GM19463 (cell line): ENCODE measurements at regions not wholly inside any gene's neighbourhood (a gene's known extent, or its start where the extent isn't known, plus 50 kb on each side); places are given as distances from the start of the nearest gene placed in this dataset.

Experiments
- ATAC-seq: cut with Tn5 transposase; IDR thresholded peaks from one replicate; pipeline ENCODE4 v1.9.1; 2021; ENCODE audit warnings: mild to moderate bottlenecking, moderate library complexity; ENCODE audit not compliant: unreplicated experiment

DNA sequence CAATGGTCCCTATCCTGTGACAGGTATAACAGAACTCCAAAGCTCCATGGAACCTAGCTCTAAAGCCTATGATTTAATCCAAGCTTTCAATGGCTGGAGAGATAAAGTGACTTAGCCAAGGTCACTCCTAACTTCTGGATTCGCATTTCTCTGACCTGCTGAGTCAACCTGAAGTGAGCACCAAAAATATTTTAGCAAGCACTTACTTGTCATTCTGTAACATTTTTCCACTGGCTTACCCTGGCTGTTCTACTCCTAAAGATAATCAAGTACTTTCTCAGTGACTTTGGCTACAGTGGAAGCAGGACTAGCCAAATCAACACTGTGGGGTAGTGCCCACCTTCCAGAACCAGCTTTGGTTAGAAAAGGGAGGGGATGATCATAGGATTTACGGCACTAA lies 188.3 kb downstream of the OGFRL1 start:
- no peak for ATAC-seq

DNA sequence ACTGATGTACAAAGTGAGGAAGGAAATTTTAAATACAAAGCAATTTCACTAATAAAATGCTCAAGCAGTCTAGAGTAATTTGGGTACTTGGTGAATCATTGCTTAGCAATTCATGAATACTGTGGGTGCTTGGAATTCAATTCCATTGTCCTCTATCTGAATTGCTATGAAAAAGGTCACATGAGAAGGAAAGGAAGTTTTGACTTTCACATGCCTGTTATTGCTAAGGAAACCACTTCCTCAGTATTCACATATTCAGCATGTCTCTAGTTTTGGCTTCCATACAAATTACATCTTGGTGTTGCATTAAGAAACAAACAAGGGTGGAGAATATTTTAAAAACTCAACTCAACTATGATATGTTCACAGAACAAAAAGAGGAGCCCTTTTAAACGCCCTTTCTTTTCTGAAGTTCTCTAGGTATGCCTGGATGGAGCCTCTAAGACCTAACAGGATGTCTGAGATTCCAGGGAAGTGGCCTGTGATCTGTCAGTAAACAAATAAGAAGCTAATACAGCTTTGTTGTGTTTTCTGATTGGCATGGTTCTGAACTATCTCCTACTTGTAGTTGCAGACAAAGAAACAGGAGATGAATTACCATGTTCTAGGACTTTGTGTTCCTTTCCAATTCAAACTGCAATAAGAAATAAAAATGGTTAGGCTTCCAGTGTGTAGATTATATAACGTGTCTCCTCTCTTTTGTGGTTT lies 190.4 kb downstream of the OGFRL1 start:
- ATAC-seq: no peak

DNA sequence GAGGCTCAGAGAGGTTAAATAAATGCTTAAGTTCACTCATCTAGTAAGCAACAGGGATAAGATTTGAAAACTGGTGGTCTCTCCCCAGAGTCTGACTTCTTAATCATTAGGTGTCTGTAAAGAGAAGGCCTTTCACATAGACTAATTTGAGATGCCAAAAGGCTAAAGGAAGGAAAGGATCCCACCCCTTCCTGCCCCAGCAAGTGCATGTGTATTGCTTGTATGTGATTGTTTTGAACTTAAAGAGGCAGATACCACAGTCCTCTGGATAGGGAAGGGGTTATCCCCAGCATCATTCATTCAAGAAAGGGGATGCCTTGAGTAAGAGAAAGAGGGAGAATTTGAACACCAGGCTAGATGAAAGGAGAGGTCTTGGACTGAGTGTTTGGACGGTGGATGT lies 192.0 kb downstream of the OGFRL1 start:
- ATAC-seq: no peak

DNA sequence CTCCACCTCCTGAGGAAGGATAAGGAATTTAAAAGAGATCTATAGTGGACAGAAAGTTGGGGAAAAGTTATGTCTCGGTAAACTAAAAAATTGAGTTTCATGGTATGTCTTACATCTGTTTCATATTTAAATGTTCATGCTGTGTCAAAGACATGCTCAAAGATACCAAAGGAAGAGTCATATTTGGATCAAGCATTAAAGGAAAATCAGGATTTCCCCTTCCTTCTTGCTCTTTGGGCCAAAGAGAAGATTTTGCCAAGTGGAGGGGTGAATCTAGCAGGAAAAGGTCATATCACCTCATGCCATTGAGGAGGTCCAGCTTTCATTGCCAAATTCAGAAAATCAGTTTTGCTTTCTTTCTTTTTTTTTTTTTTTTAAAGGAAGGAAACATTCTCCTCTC lies 192.4 kb downstream of the OGFRL1 start:
- ATAC-seq: no peak

DNA sequence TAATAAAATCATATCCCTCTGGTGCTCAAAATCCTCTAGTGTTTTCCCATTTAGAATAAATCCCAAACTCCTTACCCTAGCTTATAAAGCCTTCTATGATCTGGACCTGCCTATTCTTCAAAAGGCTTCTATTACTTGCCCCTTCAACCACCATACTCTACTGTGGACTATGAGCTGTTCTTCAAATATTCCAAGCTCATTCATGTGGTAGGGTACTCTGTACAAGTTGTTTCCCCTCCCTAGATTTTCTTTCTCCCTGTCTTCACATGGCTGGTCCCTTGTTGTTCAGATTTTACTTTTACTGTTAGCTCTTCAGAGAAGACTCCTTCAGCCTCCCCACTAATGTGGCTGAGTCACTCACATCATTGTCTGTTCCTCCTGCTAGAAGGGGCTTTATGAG lies 193.2 kb downstream of the OGFRL1 start:
- ATAC-seq: no peak

DNA sequence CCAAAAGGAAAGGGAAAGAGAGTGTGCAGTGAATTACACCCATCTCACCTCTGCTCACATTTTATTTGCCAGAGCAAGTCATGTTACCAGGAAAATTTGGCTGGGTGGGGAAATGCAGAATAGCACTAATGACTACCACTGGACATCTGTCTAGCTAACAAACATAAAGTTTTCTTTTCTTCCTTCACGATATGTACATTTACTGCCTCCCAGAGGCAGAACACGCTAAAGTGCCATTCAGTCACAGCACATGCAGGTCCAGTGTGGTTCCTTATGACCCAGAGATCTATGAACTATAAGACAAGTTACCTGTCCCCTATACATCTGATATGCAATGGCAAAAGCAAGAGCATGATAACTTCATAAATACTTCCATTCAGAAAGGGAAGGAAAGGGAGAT lies 194.1 kb downstream of the OGFRL1 start:
- ATAC-seq: no peak

DNA sequence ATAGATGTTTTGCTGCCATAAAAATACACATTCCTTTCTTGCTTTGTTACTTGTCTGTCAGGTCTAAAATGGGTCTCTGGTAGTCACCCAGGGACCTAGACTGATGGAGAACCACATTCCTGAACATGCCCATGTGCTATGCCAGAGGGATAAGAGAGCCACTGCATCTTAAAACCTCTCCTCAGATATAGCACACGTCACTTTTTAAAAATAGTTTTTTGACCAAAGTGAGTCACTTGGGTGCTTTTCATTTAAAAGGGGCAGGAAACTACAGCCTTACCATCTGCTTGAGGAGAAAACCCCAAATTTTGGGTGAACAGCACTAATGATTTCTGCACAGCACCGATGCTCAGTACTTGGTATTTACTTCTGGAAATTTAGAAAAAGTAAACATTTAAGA lies 197.8 kb downstream of the OGFRL1 start:
- ATAC-seq: peak; percentile 57

DNA sequence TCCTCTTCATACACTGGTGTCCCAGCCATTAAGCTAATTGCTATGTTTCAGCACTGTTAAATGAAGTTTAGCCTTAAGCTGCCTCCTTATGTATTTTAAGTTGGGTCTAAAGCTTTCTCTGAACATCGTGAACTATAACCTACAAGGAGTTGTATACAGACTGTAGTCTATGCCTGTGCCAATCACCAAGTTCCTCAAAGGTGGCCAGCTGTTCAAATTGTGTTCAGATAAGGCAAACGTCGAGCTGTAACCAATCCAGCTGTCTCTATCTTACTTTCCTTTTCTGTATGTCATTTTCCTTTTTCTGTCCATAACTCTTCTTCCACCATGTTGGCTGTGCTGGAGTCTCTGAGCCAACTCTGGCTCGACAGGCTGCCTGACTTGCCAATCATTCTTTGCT lies 199.6 kb downstream of the OGFRL1 start:
- no peak for ATAC-seq

DNA sequence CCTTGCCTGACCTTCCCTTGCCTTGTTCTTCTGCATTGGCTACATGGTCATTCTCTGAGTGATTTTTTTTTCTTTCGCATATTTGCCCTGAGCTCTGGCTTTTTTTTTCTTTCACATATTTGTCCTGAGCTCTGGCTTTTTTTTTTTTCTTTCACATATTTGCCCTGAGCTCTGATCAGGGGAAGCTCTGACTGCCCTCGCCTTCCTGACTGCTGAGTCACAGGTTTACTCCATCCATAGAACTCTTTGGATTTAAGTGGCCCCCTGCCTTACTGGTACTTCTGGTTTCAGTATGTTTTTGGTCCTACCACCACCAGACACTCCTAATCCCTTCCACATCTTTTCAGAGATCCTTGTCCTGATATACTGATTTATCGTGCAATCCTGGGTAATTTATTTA lies 201.1 kb downstream of the OGFRL1 start:
- no peak for ATAC-seq

DNA sequence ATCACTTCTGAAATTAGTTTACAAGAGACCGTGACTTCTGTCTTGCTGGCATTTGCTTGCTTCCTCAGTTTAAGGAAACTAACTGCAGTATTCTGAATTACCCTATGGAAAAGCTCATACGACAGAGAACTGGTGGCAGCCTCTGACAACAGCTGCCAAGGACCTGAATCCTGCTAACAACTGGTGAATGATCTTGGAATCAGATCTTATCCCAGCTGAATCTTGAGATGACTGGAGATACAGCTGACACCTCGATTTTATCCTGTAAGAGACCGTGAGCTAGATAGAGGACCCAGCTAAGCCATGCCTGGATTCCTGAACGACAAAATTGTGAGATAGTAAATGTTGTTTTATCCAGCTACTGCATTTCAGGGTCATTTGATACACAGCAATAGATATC lies 202.3 kb downstream of the OGFRL1 start:
- no peak for ATAC-seq

DNA sequence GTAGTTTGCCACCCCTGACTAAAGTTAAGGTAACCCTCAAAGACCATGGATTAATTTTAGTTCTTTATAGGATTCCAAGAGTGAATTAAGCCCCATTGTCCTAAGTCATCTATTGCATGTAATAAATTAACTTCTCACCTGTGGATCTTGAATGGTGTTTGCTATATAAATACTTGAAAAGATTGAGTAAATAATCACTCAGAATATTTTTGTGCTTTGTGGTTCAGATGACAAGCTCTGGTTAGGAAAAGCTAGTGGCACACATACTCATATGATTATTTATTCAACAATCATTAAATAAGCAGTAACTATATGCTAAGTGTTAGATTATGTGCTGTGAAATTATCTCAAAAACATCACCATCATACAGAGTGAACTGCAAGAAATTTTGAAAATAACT lies 203.2 kb downstream of the OGFRL1 start:
- ATAC-seq: no peak

DNA sequence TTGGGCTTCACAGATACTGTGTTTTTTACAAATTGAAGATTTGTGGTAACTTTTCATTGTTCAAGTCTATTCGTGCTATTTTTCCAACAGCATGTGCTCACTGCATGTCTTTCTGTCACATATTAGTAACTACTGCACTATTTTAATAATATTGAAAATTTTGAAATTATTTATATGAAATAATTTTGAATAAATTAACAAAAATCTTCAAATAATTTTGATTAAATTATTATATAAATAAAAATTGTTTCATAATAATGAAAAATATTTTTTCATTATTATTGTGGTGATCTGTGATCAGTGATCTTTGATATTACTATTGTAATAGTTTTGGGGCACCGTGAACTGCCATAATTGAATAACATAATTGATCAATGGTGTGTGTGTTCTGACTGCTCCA lies 204.1 kb downstream of the OGFRL1 start:
- no peak for ATAC-seq

DNA sequence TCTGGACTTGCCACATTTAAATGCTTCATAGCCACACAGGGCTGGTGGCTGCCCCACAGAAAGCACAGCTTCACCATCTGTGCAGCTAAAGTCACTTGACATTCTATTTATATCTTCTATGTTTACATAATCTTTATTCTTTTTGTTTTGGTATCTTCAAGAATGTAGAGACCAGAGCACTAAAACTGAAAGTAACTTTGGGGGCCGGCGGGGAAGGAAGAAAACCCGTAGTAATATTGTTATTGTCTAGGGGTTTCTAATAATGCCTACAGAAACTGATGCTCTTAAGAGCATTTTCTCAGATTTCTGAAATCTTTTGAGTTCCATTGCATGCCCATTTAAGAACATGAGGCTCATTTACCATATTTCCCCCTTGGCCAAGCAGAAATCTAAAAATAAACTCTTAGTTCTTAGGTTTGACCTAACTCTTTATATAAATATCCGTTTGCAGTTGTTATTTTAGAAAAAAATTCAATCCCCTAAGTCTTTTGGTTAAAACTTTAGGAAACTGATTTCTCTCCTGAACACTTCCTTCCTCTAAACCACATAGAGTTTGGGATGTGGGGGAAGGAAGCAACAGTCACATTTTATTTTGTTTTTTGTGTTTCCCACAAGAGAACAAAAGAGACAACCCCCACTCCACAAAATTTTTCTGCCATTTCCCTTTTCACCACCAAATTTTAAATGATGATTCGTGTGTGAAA lies 207.6 kb downstream of the OGFRL1 start:
- ATAC-seq: peak; percentile 99

DNA sequence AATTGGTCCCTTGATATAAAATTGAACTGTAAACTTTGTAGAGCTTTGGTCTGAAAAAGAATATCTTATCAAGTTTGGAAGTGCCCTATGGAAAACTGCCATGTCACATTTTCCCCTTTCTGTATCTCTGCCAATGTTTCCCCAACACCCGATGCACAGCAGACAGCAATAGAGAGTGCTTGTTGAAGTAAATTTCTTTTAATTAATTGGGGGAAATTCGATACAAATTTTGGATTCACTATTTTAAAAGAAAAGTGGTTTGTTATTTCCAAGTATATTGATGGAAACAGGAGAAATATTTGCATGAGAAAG lies 208.1 kb downstream of the OGFRL1 start:
- ATAC-seq: no peak

DNA sequence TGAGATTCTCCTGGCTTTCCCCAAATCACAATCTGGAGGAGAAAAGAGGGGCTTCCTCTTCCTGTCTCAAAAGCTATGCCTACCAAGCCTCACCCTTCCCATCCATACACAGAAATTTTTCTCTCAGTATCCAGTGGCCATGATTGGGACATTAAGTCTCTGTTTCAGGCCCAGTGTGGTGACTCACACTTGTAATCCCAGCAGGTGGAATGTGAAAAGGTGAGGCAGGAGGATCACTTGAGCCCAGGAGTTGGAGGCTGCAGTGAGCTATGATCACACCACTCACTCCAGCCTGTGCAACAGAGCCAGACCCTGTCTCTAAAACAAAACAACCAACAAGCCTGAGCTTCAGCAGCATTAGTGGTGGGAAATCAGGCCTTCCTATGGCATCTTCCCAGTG lies 210.0 kb downstream of the OGFRL1 start:
- ATAC-seq: no peak

DNA sequence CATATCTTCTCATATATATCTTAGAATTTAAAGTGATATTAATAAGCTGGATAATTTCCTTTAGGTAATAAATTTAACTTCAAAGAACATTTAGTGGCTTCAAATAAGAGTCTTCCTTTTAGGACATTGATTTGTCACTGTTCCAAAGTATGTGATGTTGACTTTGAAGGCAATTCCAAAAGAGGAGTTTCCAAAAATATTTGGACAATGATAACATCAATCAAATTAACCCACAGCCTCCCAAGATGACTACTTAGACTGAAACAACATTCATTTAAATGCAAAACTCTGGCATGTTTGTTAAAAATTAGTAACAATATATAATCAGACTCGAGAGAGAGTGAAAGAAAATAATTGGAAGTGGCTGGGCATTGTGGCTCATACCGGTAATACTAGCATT lies 211.1 kb downstream of the OGFRL1 start:
- ATAC-seq: no peak

DNA sequence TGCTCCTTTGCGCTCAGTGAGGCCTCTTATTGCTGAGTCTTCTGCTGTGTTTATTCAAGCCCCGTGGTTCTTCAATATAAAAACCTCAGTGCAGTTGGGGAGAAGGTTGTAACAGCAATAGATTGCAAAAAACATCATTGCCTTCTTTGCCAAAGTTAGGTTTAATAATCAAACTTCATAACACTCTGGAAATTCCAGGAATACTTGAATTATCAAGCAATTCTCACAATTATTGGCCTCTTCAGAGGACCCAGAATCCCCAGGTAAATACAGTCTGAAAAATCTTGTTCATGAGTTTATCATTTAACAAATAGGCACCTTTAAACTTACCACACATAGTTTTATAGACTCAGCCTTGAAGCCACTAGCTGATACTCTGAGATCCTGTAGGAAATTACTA lies 213.6 kb downstream of the OGFRL1 start:
- no peak for ATAC-seq

DNA sequence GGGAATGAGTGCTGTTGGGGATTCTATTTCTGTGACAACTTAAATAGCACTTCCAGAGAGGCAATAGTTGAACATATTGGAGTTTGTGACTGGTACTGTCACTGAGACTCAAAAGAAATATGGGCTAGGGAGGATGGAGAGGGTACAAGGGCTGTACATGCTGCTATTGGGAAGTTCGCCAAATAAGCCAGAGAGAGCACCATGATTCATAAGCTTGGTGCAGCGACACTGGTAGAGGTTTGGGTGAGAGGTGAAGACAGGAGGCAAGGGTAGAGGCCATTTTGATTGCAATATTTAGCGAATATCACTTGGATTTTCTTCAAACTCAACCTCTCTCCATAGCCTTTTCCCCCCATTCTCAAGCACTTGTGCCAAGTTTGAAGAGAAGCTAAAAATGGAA lies 214.3 kb downstream of the OGFRL1 start:
- ATAC-seq: no peak

DNA sequence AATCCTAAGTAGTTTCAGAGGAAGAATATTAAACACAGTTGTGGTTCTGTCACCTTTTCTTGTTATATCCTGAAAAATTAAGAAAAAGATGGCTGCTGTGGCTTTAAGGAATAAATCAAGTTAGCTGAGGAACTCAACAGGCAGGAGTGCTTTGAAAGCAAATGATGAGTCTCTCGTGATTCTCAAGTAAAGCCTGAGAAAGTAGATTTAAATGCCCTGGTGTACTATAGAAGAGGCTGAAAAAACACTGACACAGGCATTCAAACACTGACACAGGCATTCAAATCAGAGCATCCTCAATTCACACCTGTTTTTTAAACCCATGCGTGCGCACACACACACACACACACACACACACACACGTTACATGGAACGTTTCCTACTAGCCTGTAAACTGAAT lies 218.6 kb downstream of the OGFRL1 start:
- ATAC-seq: no peak

DNA sequence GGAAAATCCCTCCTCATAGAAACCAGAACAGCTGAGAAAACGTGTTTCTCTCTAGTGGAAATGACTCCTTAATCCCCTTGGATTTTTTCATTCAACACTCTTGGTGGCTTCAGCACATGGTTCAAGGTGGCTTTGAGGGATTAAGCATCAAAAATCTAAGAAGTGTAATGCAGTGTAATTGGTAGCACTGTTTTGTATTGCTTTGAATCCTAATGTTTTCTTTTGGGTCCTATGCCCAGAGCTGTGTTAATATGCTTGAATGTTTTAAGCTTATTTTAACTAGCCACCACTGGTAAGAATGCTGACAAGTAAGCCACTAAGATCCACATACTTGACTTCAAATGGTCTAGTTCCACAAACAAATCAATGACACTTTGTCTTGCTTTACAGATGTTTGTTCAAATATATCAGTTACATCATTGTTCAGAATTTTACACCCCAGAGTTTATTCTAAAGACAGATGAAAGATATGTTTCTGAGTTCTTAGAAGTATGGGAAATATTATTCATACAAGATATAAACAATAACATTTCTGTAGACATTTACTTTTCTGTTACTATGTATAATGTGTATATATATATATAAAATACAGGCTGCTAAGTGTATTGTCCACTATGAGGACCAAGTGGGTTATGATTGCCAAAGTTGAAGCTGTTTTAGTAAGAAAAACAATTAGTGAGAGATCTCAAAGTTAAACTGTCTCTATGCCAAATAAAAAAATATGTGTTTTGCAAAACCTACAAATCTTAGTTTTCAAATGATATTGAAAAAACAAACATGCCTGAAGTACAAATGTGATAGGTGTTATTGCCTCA lies 220.8 kb downstream of the OGFRL1 start:
- no peak for ATAC-seq

DNA sequence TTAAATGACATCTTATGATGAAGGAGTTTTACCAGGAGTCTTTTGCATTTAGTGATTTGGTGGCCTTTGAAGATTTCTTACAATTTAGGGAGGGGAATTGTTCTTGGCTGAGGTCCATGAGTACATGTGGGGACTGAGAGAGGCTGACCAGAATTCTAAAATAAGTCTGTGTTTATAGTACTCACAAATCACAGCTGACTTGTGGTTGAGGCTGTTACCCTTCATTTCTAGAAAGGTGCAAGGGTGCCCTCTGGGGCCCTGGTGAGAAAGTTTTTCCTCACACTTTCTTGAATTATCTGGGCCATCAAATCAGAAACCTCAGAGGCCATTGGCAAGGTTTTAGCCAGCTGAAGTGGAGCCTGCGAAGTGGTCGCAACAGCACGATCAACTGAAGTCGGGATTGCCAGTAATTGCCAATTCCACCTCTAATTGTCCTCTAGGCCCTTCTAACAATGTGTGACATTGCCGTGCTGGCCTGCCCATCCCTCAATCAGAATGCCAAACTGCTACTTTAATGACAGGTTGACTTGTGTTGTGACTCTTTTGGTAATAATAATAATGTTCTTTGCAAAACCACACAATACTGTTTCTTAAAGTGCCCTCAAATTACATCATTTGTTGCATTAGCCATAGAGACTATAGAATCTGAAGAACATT lies 221.6 kb downstream of the OGFRL1 start:
- ATAC-seq: peak; percentile 88

DNA sequence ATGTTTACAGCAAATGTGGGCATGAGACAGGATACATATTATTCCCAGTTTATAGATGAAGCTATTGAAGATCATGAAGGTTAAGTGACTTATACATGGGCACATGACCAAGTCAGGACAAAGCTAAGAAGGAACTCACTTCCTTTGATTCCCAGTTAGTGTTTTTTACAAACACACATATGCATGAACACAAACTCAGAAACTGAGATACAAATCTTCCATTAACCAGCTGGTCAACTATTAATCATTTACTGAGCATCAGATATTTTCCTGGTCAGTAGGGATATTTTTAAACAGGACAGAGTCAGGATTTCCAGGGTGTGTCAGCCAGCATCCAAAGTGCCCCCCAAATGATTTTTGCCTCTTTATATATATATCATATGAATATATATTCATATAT lies 222.2 kb downstream of the OGFRL1 start:
- ATAC-seq: no peak
